ENCODE measurements at regions not wholly inside any gene's neighbourhood (a gene's known extent, or its start where the extent isn't known, plus 50 kb on each side); places are given as distances from the start of the nearest gene placed in this dataset.
"Not testable (repeated sequence)": the region's sequence is repeated elsewhere in the genome, so short reads cannot be mapped to it uniquely, and the experiment has no call there.

DNA sequence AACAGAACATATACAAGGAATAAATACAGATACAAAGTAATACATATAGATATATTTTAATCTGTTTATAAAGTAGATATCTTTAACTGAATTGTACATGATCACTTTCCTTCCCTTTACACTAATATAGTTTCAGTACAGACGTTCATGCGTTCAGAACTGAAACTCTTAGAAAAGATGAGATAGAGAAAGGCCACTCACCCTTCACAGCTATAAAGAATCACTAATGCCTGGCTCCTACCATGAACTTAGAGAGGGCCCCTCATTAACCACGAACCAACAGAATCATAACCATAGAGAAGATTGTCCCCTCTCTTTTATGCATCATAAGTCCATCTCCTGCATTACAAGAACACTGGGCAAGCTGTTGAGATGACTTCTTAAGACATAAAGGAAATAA lies 399.0 kb downstream of the COG6 start:
- TF ChIP-seq, protein P1, sequence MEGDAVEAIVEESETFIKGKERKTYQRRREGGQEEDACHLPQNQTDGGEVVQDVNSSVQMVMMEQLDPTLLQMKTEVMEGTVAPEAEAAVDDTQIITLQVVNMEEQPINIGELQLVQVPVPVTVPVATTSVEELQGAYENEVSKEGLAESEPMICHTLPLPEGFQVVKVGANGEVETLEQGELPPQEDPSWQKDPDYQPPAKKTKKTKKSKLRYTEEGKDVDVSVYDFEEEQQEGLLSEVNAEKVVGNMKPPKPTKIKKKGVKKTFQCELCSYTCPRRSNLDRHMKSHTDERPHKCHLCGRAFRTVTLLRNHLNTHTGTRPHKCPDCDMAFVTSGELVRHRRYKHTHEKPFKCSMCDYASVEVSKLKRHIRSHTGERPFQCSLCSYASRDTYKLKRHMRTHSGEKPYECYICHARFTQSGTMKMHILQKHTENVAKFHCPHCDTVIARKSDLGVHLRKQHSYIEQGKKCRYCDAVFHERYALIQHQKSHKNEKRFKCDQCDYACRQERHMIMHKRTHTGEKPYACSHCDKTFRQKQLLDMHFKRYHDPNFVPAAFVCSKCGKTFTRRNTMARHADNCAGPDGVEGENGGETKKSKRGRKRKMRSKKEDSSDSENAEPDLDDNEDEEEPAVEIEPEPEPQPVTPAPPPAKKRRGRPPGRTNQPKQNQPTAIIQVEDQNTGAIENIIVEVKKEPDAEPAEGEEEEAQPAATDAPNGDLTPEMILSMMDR (IDR thresholded peaks at IDR 0.05): not testable (repeated sequence)
- not testable (repeated sequence) for TF ChIP-seq EZH2phosphoT487, EZH2 (IDR thresholded peaks at IDR 0.05)
